ENCODE measurements at regions not wholly inside any gene's neighbourhood (a gene's known extent, or its start where the extent isn't known, plus 50 kb on each side); places are given as distances from the start of the nearest gene placed in this dataset.
A peak's percentile ranks its signal among the peaks of the same experiment; 100 is the strongest.
"Not testable (repeated sequence)": the region's sequence is repeated elsewhere in the genome, so short reads cannot be mapped to it uniquely, and the experiment has no call there.

DNA sequence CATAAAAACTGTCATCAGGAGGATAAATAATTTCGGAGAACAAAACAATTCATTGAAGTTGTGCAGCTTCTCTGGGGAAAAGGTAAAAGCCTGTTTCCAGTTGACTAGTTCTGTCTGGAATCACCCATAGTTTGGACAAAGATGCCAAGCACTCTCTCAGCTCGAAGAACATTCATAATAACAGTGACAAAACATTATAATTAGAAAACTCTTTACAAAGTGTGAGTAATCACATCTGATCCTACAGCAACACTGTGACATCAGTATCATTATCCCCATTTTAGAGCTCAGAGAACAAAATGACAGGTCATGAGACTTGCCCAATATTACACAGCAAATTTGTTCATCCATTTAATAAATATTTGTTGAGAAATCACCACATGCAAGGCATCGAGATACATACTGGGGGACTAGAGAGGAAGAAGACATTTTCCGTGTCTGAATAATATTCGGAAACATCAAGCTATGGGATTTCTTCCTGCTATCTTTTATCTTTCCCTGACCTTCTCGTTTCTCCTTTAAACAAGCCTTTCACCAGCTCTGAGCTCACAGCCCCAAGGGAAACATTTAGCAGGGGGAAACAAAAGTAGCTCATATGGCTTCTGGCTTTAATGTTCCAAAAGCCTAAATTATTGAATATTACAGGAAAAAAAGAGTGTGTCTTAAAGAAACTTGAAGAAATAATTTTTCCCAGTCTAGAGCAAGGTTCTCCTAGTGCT lies 123.3 kb upstream of the GHITM start:
- no peak for DNase-seq (ENCODE audit: extremely low read depth in 1 of 11, low read depth in 9 of 11, low spot score in 4 of 11)

DNA sequence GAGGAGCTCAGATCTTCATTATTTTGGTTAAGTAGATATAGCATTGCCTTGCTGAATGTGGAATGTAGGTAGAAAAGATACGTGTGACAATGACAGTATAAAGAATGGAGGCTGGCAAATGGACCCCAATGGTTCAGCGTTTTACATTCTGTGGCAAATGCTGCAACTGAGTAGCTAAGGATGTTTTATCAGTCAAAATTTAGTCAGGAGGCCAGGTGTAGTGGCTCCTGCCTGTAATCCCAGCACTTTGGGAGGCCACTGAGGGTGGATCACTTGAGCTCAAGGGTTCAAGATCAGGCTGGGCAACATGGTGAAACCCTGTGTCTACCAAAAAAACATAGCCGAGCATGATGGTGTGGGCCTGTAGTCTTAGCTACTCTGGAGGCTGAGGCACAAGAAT lies 120.5 kb upstream of the GHITM start:
- no peak for DNase-seq (ENCODE audit: extremely low read depth in 1 of 11, low read depth in 9 of 11, low spot score in 4 of 11)

GRCh38 chr10:84019854-84020458 lies 119.4 kb upstream of the GHITM start:
- not testable (repeated sequence) for DNase-seq (ENCODE audit: extremely low read depth in 1 of 11, low read depth in 9 of 11, low spot score in 4 of 11)

GRCh38 chr10:84026821-84027257 lies 112.5 kb upstream of the GHITM start:
- DNase-seq (ENCODE audit: extremely low read depth in 1 of 11, low read depth in 9 of 11, low spot score in 4 of 11), result peak in 2 of 11 donors; percentile 1 to 3

- DNase-seq (ENCODE audit: extremely low read depth in 1 of 11, low read depth in 9 of 11, low spot score in 4 of 11), result no peak
Observed at GRCh38 chr10:84029840-84030239, 109.5 kb upstream of the GHITM start.

- no peak for DNase-seq (ENCODE audit: extremely low read depth in 1 of 11, low read depth in 9 of 11, low spot score in 4 of 11)
Observed at GRCh38 chr10:84038035-84038434, 101.3 kb upstream of the GHITM start.

DNA sequence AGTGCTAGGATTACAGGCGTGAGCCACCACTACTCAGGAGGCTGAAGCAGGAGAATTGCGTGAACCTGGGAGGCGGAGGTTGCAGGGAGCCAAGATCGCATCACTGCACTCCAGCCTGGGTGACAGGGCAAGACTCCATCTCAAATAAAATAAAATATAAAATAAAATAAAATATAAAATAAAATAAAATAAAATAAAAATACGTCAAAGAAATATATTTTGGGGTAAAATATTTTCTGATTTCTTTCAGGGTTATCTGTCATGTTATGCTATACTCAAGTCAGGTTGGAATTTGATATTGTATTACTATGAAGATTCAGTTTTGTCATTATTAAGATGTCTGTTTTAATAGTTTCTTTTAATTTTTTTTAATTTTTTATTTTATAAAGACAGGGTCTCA lies 99.4 kb upstream of the GHITM start:
- no peak for DNase-seq (ENCODE audit: extremely low read depth in 1 of 11, low read depth in 9 of 11, low spot score in 4 of 11)

- no peak for DNase-seq (ENCODE audit: extremely low read depth in 1 of 11, low read depth in 9 of 11, low spot score in 4 of 11)
Observed at GRCh38 chr10:84047258-84048010, 91.9 kb upstream of the GHITM start.

GRCh38 chr10:84049645-84050011 lies 89.7 kb upstream of the GHITM start:
- DNase-seq (ENCODE audit: extremely low read depth in 1 of 11, low read depth in 9 of 11, low spot score in 4 of 11), result no peak

- DNase-seq (ENCODE audit: extremely low read depth in 1 of 11, low read depth in 9 of 11, low spot score in 4 of 11), result no peak
Observed at GRCh38 chr10:84053626-84054025, 85.7 kb upstream of the GHITM start.

DNA sequence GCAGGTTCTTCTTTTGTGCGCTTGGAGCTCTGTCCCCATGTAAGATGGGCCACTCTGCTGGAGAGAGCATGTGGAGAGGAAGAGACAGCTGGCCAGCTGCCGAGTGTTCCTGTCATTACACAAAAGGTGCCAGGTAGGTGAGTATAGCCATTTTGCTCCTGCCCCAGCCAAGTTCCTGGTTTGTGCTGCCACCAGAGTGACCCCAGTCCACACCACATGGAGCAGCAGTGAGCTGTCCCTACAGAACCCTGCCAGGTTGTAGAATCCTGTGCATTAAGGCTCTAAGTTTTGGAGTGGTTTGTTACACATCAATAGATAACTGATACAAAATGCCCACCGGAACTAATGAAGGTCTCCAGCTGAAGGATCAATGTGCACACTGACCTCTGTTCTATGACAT lies 84.6 kb upstream of the GHITM start:
- no peak for DNase-seq (ENCODE audit: extremely low read depth in 1 of 11, low read depth in 9 of 11, low spot score in 4 of 11)

- no peak for DNase-seq (ENCODE audit: extremely low read depth in 1 of 11, low read depth in 9 of 11, low spot score in 4 of 11)
Observed at GRCh38 chr10:84059526-84059925, 79.8 kb upstream of the GHITM start.

DNA sequence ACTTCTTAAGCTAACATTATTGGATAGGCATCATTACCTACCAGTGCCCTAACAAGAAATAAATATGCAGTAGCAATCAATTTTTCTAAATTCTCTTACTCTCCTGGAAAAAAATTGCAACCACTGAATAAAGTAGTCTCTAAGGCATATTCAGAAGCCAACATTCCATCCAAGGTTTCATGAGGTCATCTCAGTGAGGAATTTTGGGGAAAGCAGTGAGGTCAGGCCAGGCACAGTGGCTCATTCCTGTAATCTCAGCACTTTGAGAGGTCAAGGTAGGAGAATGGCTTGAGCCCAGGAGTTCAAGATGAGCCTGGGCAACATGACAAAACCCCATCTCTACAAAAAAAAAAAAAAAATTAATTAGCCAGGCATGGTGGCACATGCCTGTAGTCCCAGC lies 75.9 kb upstream of the GHITM start:
- DNase-seq (ENCODE audit: extremely low read depth in 1 of 11, low read depth in 9 of 11, low spot score in 4 of 11), result no peak

GRCh38 chr10:84065804-84066601 lies 73.3 kb upstream of the GHITM start:
- no peak for DNase-seq (ENCODE audit: extremely low read depth in 1 of 11, low read depth in 9 of 11, low spot score in 4 of 11)

- no peak for DNase-seq (ENCODE audit: extremely low read depth in 1 of 11, low read depth in 9 of 11, low spot score in 4 of 11)
Observed at GRCh38 chr10:84074521-84074920, 64.8 kb upstream of the GHITM start.

- DNase-seq (ENCODE audit: extremely low read depth in 1 of 11, low read depth in 9 of 11, low spot score in 4 of 11), result no peak
Observed at GRCh38 chr10:84075226-84076046, 63.9 kb upstream of the GHITM start.

- no peak for DNase-seq (ENCODE audit: extremely low read depth in 1 of 11, low read depth in 9 of 11, low spot score in 4 of 11)
Observed at GRCh38 chr10:84076047-84076388, 63.3 kb upstream of the GHITM start.

- no peak for DNase-seq (ENCODE audit: extremely low read depth in 1 of 11, low read depth in 9 of 11, low spot score in 4 of 11)
Observed at GRCh38 chr10:84076540-84077195, 62.6 kb upstream of the GHITM start.
